ENCODE measurements at regions not wholly inside any gene's neighbourhood (a gene's known extent, or its start where the extent isn't known, plus 50 kb on each side); places are given as distances from the start of the nearest gene placed in this dataset.

DNA sequence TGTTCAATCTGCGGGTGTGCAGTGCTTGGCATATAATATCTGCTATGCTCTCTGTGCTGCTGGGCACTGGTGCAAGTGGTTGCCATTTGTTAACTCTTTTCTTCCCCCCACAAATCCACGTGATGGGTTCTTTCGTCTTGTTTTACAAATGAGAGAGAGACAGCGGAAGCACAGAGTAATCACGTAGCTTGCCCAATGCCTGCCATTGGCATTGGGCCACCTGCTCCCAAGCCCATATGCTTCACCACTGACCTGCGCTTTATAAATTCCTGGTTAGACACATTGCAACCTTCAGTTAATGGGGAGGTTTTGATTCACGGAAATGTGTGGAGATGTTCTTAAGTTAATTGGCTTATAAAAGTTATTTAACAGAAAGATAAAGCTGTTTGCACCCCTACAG, 194.8 kb upstream of the ADAMTS16 start:
- H3K27ac ChIP-seq: no peak overlapping the region
- no peaks in the 10 kb centered on the region for H3K27me3 ChIP-seq (replicated peaks)
- H3K36me3 ChIP-seq (replicated peaks): no peaks in the 10 kb centered on the region
- no peak overlapping the region for H3K4me3 ChIP-seq (ENCODE audit: low read depth, low read length)
- TF ChIP-seq, protein P1, sequence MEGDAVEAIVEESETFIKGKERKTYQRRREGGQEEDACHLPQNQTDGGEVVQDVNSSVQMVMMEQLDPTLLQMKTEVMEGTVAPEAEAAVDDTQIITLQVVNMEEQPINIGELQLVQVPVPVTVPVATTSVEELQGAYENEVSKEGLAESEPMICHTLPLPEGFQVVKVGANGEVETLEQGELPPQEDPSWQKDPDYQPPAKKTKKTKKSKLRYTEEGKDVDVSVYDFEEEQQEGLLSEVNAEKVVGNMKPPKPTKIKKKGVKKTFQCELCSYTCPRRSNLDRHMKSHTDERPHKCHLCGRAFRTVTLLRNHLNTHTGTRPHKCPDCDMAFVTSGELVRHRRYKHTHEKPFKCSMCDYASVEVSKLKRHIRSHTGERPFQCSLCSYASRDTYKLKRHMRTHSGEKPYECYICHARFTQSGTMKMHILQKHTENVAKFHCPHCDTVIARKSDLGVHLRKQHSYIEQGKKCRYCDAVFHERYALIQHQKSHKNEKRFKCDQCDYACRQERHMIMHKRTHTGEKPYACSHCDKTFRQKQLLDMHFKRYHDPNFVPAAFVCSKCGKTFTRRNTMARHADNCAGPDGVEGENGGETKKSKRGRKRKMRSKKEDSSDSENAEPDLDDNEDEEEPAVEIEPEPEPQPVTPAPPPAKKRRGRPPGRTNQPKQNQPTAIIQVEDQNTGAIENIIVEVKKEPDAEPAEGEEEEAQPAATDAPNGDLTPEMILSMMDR (IDR thresholded peaks at IDR 0.05; ENCODE audit: low read depth, low read length, missing control alignments): no peak
- in situ Hi-C loops (cut with HindIII; ENCODE audit: low pct_ligation_motif_present, low sequenced_read_pairs): no loop called here
- no peak for DNase-seq

DNA sequence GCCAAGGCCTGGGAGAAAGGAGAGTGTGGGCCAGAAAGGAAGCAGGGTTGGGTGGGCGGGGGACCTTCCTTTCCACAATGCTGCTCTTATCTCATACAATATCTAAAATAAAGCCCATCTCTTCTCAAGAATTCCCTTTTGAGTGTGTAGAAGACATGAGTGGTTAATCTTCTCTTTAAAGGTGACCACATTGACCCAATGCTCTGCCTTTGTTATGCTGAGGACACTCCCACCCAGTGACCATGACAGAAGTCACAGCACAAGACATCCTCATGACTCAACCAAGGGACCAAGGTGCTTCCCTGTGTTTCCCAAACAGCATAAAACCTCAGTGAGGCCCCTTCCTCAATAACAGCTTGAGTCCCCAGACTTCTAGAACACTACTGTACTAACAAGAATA, 193.0 kb upstream of the ADAMTS16 start:
- Histone ChIP-seq H3K27ac (no peak overlapping the region), H3K36me3 (replicated peaks) (no peaks in the 10 kb centered on the region), H3K27me3 (replicated peaks) (no peaks in the 10 kb centered on the region), H3K4me3 (ENCODE audit: low read depth, low read length) (no peak overlapping the region)
- in situ Hi-C loops (cut with HindIII; ENCODE audit: low pct_ligation_motif_present, low sequenced_read_pairs): no loop called here
- no peak for DNase-seq
- TF ChIP-seq, protein P1 (IDR thresholded peaks at IDR 0.05; ENCODE audit: low read depth, low read length, missing control alignments): no peak

DNA sequence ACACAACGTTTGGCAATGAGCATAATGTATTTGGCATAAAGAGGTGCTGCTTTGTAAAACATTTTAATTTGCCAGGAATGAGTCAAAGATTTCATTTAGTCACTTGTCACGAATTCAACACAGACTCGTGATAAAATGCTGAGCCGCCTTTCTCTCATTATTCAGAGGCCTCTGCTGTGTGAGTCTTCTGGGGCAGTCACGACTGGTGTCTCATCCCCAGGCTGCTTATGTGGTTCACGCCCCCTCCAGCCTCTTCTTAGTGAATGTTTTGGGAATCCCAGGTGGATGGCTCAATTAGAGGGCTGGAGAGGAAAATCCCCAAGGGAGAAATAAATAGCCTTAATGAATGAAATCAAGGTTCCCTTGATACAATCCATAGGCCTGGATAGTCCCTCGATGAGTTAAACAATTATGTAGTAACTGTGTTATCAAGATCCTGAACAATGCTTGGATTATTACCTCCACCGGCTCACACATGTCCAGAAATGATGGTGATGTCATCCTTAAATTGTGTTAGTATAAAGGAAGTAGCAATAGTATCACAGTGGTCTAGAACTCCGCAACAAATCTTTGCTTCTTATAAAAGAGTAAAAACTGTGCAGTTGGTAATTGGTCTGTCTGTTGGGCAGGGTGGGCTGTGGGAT, 192.1 kb upstream of the ADAMTS16 start:
- no peak for DNase-seq
- Histone ChIP-seq H3K27me3 (replicated peaks) (no peaks in the 10 kb centered on the region), H3K4me3 (ENCODE audit: low read depth, low read length) (no peak overlapping the region), H3K27ac (no peak overlapping the region), H3K36me3 (replicated peaks) (no peaks in the 10 kb centered on the region)
- TF ChIP-seq, protein P1 (IDR thresholded peaks at IDR 0.05; ENCODE audit: low read depth, low read length, missing control alignments): no peak
- in situ Hi-C loops (cut with HindIII; ENCODE audit: low pct_ligation_motif_present, low sequenced_read_pairs): no loop called here

DNA sequence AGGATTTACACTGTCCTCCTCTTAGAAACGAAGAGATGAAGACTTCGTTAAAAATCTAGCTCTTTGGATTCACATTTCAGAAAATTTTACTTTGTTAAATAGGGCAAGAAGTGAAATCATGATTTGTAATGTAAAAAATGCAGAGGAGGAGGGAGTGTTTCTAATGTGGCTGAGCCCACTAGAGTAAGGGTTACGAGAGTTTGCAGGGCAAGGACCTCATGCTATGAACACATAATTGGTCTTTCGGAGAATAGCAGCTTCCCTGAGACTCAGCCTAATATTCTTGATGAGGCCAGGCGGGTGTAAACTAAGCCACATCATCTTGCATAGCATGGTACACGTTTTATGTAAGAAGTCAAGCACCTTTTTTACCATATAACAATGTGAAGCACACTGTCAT, 191.0 kb upstream of the ADAMTS16 start:
- H3K4me3 ChIP-seq (ENCODE audit: low read depth, low read length): no peak overlapping the region
- no peak for DNase-seq
- H3K36me3 ChIP-seq (replicated peaks): no peaks in the 10 kb centered on the region
- H3K27ac ChIP-seq: no peak overlapping the region
- in situ Hi-C loops (cut with HindIII; ENCODE audit: low pct_ligation_motif_present, low sequenced_read_pairs): no loop called here
- no peaks in the 10 kb centered on the region for H3K27me3 ChIP-seq (replicated peaks)
- TF ChIP-seq, protein P1 (IDR thresholded peaks at IDR 0.05; ENCODE audit: low read depth, low read length, missing control alignments): no peak

DNA sequence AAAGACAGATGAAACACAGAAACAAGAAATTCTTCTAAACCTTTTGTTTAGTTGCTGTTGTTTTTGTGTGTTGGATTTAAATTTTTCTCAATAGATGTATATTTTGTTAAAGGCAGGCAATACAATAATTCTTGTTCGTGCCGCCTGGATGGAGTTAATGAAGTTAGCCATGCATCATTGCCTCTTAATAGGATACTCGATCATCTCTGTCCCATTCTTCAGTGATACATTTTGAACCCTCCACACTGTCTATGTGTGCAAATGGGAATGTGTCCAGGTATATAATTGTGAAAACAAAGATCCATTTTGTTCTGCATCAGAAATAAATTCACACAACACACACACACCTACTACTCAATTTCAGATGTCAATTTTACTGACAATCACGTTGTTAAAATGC, 186.6 kb upstream of the ADAMTS16 start:
- Histone ChIP-seq H3K27me3 (replicated peaks) (no peaks in the 10 kb centered on the region), H3K27ac (no peak overlapping the region), H3K36me3 (replicated peaks) (no peaks in the 10 kb centered on the region), H3K4me3 (ENCODE audit: low read depth, low read length) (no peak overlapping the region)
- TF ChIP-seq, protein P1 (IDR thresholded peaks at IDR 0.05; ENCODE audit: low read depth, low read length, missing control alignments): no peak
- no peak for DNase-seq
- in situ Hi-C loops (cut with HindIII; ENCODE audit: low pct_ligation_motif_present, low sequenced_read_pairs): no loop called here

DNA sequence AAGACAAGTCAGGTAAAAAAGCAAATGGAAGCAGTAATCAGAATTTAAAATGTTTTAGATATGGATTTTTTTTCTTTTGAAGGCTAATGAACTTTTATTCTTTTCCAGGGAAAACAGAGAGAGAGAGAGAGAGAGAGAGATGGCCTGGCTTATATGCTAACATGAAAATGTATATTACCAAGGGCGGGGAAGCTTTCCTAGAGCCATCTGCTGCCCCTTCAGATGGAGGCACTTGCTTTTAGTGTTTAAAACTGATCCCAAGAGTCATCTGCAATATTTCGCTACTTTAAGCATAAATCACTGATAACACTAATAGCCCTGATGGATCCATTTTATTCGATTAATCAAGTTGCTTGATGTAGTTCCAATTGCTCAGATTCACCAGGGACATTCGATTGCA, 186.1 kb upstream of the ADAMTS16 start:
- H3K27ac ChIP-seq: no peak overlapping the region
- H3K36me3 ChIP-seq (replicated peaks): no peaks in the 10 kb centered on the region
- no peak for DNase-seq
- no peak overlapping the region for H3K4me3 ChIP-seq (ENCODE audit: low read depth, low read length)
- no peaks in the 10 kb centered on the region for H3K27me3 ChIP-seq (replicated peaks)
- in situ Hi-C loops (cut with HindIII; ENCODE audit: low pct_ligation_motif_present, low sequenced_read_pairs): no loop called here
- TF ChIP-seq, protein P1 (IDR thresholded peaks at IDR 0.05; ENCODE audit: low read depth, low read length, missing control alignments): no peak
